ENCODE measurements at regions not wholly inside any gene's neighbourhood (a gene's known extent, or its start where the extent isn't known, plus 50 kb on each side); places are given as distances from the start of the nearest gene placed in this dataset.

- Histone ChIP-seq H3K4me3 (no peak overlapping the region), H3K4me1 (ENCODE audit: control insufficient read depth, insufficient read depth, low read length) (no peaks in the 10 kb centered on the region), H3K27ac (ENCODE audit: control insufficient read depth, insufficient read depth) (no peak overlapping the region), H3K9me3 (replicated peaks; ENCODE audit: control insufficient read depth, insufficient read depth, low read length) (no peaks in the 10 kb centered on the region), H2AFZ (ENCODE audit: control insufficient read depth, low read depth, low read length) (no peak overlapping the region), H4K20me1 (ENCODE audit: control insufficient read depth, insufficient read depth) (no peaks in the 10 kb centered on the region), H3K4me2 (ENCODE audit: control insufficient read depth, insufficient read depth) (no peak overlapping the region), H3K9ac (ENCODE audit: control insufficient read depth, insufficient read depth, low read length) (no peak overlapping the region), H3K36me3 (ENCODE audit: control insufficient read depth in 2 of 2, insufficient read depth in 2 of 2, low read length in 1 of 2) (no peaks in the 10 kb centered on the region), H3K27me3 (replicated peaks in 1 of 2; ENCODE audit: control insufficient read depth in 2 of 2, insufficient read depth in 2 of 2, low read length in 1 of 2) (no peaks in the 10 kb centered on the region), H3K79me2 (ENCODE audit: control insufficient read depth, insufficient read depth, low read length) (no peaks in the 10 kb centered on the region)
- TF ChIP-seq HSF1 (IDR thresholded peaks at IDR 0.05; ENCODE audit: low read depth, low read length) (no peak), PKNOX1 (IDR thresholded peaks at IDR 0.05) (no peak)
- ChIA-PET CTCF (no interaction called here), RAD21 (ENCODE audit: unreplicated experiment) (no interaction called here), POLR2A (no interaction called here), SMC1A (ENCODE audit: uncharacterized antibody, unreplicated experiment) (no interaction called here)
- 4% methylated on average over 1 of the region's 1 CpG for WGBS (ENCODE audit: insufficient coverage, insufficient replicate concordance, low lambda C conversion rate, missing lambda C conversion rate)
- FAIRE-seq = no peak
- no TSS peak for BruUV-seq (replicated peaks)
- intact Hi-C loops (cut with micrococcal nuclease; ENCODE audit: unreplicated experiment) (no loop called here), in situ Hi-C loops (cut with MboI) (no loop called here)
- no peak for DNase-seq (ENCODE audit: low read depth, low spot score)
- ATAC-seq = no peak
Measured at GRCh38 chr5:165795073-165795472, 2289.7 kb downstream of the MAT2B start.

DNA sequence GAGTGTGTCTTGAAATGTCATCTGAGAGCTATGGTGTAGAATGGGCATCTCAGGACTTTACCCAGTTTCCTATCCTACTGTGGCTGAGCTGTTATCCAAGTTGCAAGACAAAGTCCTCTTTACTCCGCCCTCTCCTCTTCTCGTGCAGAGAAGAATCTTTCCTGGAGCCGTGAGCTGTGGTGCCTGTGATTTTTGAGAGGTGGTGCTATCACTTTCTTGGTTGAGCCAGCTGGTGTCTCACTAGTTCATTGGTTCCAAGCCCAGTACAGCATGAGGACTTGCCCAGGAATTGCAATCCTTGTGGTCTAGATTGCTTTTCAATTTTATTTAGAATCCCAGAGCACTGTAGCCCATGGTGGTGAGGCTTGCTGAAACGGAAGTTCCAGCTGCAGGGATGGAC is 2300.3 kb downstream of the MAT2B start:
- DNase-seq (ENCODE audit: low read depth, low spot score) (no peak), ATAC-seq (no peak), FAIRE-seq (no peak)
- intact Hi-C loops (cut with micrococcal nuclease; ENCODE audit: unreplicated experiment) = no loop called here
- ChIA-PET RAD21 (ENCODE audit: unreplicated experiment) (interaction anchor here (0.6 kb wide), 1 partner anchor 268 kb away, joined by 3 read pairs; no protein-coding TSS in a partner anchor), POLR2A (no interaction called here), CTCF (interaction anchor here (0.6 to 0.7 kb wide), 2 partner anchors 13 to 1243 kb away, joined by 3 read pairs; no protein-coding TSS in a partner anchor), SMC1A (ENCODE audit: uncharacterized antibody, unreplicated experiment) (interaction anchor here (1.4 kb wide), 1 partner anchor 11 kb away, joined by 3 read pairs; no protein-coding TSS in a partner anchor)
- no peaks in the 10 kb centered on the region for H3K4me1 ChIP-seq (ENCODE audit: control insufficient read depth, insufficient read depth, low read length)
- in situ Hi-C loops (cut with MboI) = no loop called here
- H3K9me3 ChIP-seq (replicated peaks; ENCODE audit: control insufficient read depth, insufficient read depth, low read length) = no peaks in the 10 kb centered on the region
- no peaks in the 10 kb centered on the region for H3K27me3 ChIP-seq (replicated peaks in 1 of 2; ENCODE audit: control insufficient read depth in 2 of 2, insufficient read depth in 2 of 2, low read length in 1 of 2)
- H3K9ac ChIP-seq (ENCODE audit: control insufficient read depth, insufficient read depth, low read length) = no peak overlapping the region
- H3K79me2 ChIP-seq (ENCODE audit: control insufficient read depth, insufficient read depth, low read length) = no peaks in the 10 kb centered on the region
- no peaks in the 10 kb centered on the region for H4K20me1 ChIP-seq (ENCODE audit: control insufficient read depth, insufficient read depth)
- H3K27ac ChIP-seq (ENCODE audit: control insufficient read depth, insufficient read depth) = no peak overlapping the region
- H3K36me3 ChIP-seq (ENCODE audit: control insufficient read depth in 2 of 2, insufficient read depth in 2 of 2, low read length in 1 of 2) = no peaks in the 10 kb centered on the region
- H2AFZ ChIP-seq (ENCODE audit: control insufficient read depth, low read depth, low read length) = no peak overlapping the region
- H3K4me3 ChIP-seq = no peak overlapping the region
- H3K4me2 ChIP-seq (ENCODE audit: control insufficient read depth, insufficient read depth) = no peak overlapping the region
- WGBS (ENCODE audit: insufficient coverage, insufficient replicate concordance, low lambda C conversion rate, missing lambda C conversion rate) = 0% methylated on average over 4 of the region's 4 CpGs
- no TSS peak for BruUV-seq (replicated peaks)
- TF ChIP-seq RELB (IDR thresholded peaks at IDR 0.05; ENCODE audit: low read depth) (no peak), SRF (IDR thresholded peaks at IDR 0.05; ENCODE audit: low read depth in 2 of 2, low read length in 2 of 2) (no peak), CBX3 (IDR thresholded peaks at IDR 0.05; ENCODE audit: borderline replicate concordance, low read depth) (no peak), CBX5 (IDR thresholded peaks at IDR 0.05; ENCODE audit: low read depth) (no peak), POLR2A (IDR thresholded peaks at IDR 0.05; ENCODE audit: low read depth, low read length) (no peak), SREBF2 (IDR thresholded peaks at IDR 0.05; ENCODE audit: low read length) (no peak), CHD4 (IDR thresholded peaks at IDR 0.05) (no peak), TARDBP (IDR thresholded peaks at IDR 0.05; ENCODE audit: borderline replicate concordance) (no peak), POLR2AphosphoS2 (IDR thresholded peaks at IDR 0.05; ENCODE audit: low read depth, low read length) (no peak)
- TF ChIP-seq, protein P1, sequence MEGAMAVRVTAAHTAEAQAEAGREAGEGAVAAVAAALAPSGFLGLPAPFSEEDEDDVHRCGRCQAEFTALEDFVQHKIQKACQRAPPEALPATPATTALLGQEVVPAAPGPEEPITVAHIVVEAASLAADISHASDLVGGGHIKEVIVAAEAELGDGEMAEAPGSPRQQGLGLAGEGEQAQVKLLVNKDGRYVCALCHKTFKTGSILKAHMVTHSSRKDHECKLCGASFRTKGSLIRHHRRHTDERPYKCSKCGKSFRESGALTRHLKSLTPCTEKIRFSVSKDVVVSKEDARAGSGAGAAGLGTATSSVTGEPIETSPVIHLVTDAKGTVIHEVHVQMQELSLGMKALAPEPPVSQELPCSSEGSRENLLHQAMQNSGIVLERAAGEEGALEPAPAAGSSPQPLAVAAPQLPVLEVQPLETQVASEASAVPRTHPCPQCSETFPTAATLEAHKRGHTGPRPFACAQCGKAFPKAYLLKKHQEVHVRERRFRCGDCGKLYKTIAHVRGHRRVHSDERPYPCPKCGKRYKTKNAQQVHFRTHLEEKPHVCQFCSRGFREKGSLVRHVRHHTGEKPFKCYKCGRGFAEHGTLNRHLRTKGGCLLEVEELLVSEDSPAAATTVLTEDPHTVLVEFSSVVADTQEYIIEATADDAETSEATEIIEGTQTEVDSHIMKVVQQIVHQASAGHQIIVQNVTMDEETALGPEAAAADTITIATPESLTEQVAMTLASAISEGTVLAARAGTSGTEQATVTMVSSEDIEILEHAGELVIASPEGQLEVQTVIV (IDR thresholded peaks at IDR 0.05; ENCODE audit: borderline replicate concordance, partially characterized antibody) = no peak

All from GM12878 (cell line).